ENCODE measurements at regions not wholly inside any gene's neighbourhood (a gene's known extent, or its start where the extent isn't known, plus 50 kb on each side); places are given as distances from the start of the nearest gene placed in this dataset.

GRCh38 chr2:741195-741496, 63.9 kb upstream of the TMEM18 start:
- H2BK20ac ChIP-seq (ENCODE audit: low read length): no peak overlapping the region
- H3K79me2 ChIP-seq (ENCODE audit: control insufficient read depth in 1 of 2, insufficient read depth in 2 of 2, low read length in 2 of 2): no peaks in the 10 kb centered on the region; a peak in 1 of 4 replicates
- no peaks in the 10 kb centered on the region for H3K27me3 ChIP-seq (replicated peaks in 1 of 4; ENCODE audit: control insufficient read depth in 3 of 4, extremely low read depth in 1 of 4, insufficient read depth in 3 of 4, low read length in 3 of 4)
- POLR2A ChIA-PET (ENCODE audit: partially characterized antibody): interaction anchor here (0.8 kb wide), 1 partner anchor 19 kb away, joined by 3 read pairs; no protein-coding TSS in a partner anchor
- no peak overlapping the region for H2BK120ac ChIP-seq (replicated peaks; ENCODE audit: low read depth, low read length)
- H3K9me3 ChIP-seq (ENCODE audit: insufficient read depth in 2 of 2, low read depth in 1 of 2, low read length in 1 of 2): no peaks in the 10 kb centered on the region
- H3K14ac ChIP-seq (ENCODE audit: insufficient read length): no peak overlapping the region
- H2AK5ac ChIP-seq (ENCODE audit: low read depth, low read length): no peak overlapping the region
- no peak overlapping the region for H4K91ac ChIP-seq (replicated peaks; ENCODE audit: insufficient read length, low read length)
- peak overlapping the region; percentile 54 to 75 (median 64) for H3K4me3 ChIP-seq (ENCODE audit: extremely low read depth in 1 of 4, insufficient read depth in 2 of 4, low read depth in 3 of 4, low read length in 4 of 4)
- no peaks in the 10 kb centered on the region for H4K20me1 ChIP-seq (replicated peaks in 1 of 2; ENCODE audit: control insufficient read depth in 1 of 2, insufficient read depth in 2 of 2, low read length in 2 of 2)
- H2BK5ac ChIP-seq (ENCODE audit: low read depth, low read length): no peak overlapping the region
- no peak overlapping the region for H3K18ac ChIP-seq (ENCODE audit: extremely low read depth, low read length)
- no peak overlapping the region for H4K8ac ChIP-seq (ENCODE audit: extremely low read depth, insufficient read depth, low read length)
- no peak overlapping the region for H3K27ac ChIP-seq (ENCODE audit: low read depth, low read length)
- peak overlapping the region; percentile 96 for H2AFZ ChIP-seq (ENCODE audit: low read length)
- peaks cover 0 to 8% (median 5%) of the 10 kb centered on the region in 4 experiments; a peak in 5 of 7 replicates for H3K4me1 ChIP-seq (replicated peaks in 1 of 4; ENCODE audit: control insufficient read depth in 3 of 4, insufficient read depth in 4 of 4, low read length in 3 of 4)
- TF ChIP-seq POU5F1 (IDR thresholded peaks at IDR 0.05; ENCODE audit: low read depth, low read length) (no peak), BRCA1 (IDR thresholded peaks at IDR 0.05; ENCODE audit: low read depth, low read length) (no peak), TBP (IDR thresholded peaks at IDR 0.05; ENCODE audit: low read depth, low read length) (no peak), SP1 (IDR thresholded peaks at IDR 0.05; ENCODE audit: low read depth, low read length) (no peak), TAF7 (optimal IDR thresholded peaks at IDR 0.05; ENCODE audit: borderline replicate concordance, low read depth, low read length) (no peak), TCF12 (IDR thresholded peaks at IDR 0.05; ENCODE audit: low read depth, low read length) (no peak), RAD21 (IDR thresholded peaks at IDR 0.05 in 1 of 2, conservative IDR thresholded peaks at IDR 0.05 in 1 of 2; ENCODE audit: low read depth in 2 of 2, low read length in 2 of 2) (no peak)
- TF ChIP-seq, protein P1, sequence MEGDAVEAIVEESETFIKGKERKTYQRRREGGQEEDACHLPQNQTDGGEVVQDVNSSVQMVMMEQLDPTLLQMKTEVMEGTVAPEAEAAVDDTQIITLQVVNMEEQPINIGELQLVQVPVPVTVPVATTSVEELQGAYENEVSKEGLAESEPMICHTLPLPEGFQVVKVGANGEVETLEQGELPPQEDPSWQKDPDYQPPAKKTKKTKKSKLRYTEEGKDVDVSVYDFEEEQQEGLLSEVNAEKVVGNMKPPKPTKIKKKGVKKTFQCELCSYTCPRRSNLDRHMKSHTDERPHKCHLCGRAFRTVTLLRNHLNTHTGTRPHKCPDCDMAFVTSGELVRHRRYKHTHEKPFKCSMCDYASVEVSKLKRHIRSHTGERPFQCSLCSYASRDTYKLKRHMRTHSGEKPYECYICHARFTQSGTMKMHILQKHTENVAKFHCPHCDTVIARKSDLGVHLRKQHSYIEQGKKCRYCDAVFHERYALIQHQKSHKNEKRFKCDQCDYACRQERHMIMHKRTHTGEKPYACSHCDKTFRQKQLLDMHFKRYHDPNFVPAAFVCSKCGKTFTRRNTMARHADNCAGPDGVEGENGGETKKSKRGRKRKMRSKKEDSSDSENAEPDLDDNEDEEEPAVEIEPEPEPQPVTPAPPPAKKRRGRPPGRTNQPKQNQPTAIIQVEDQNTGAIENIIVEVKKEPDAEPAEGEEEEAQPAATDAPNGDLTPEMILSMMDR (IDR thresholded peaks at IDR 0.05; ENCODE audit: control extremely low read depth in 1 of 3, insufficient read depth in 1 of 3, low read depth in 1 of 3, low read length in 3 of 3): no peak
- 42% methylated on average over 3 of the region's 3 CpGs; no CpG with 5 or more reads in 1 of the 2 experiments for WGBS, 2 experiments (ENCODE audit: extremely low coverage in 1 of 2, insufficient coverage in 1 of 2, insufficient read length in 1 of 2, insufficient replicate concordance in 2 of 2, low coverage in 1 of 2, low lambda C conversion rate in 2 of 2, missing lambda C conversion rate in 1 of 2)
- DNase-seq (ENCODE audit: low read depth in 1 of 2, low spot score in 2 of 2) (no peak), FAIRE-seq (no peak)
- no peaks in the 10 kb centered on the region for H3K79me1 ChIP-seq (ENCODE audit: low read depth, low read length)
- H3K36me3 ChIP-seq (ENCODE audit: control insufficient read depth in 2 of 4, insufficient read depth in 4 of 4, low read length in 3 of 4): no peaks in the 10 kb centered on the region
- peak overlapping the region; percentile 81 for H3K4ac ChIP-seq (replicated peaks; ENCODE audit: insufficient read length, low read depth, low read length)
- no peak overlapping the region for H2BK12ac ChIP-seq (ENCODE audit: low read depth, low read length)
- peaks cover 11% of the 10 kb centered on the region for H3K23me2 ChIP-seq (ENCODE audit: low read depth, low read length)
- no peak overlapping the region for H3K9ac ChIP-seq (replicated peaks in 1 of 4; ENCODE audit: extremely low read depth in 1 of 4, low read depth in 3 of 4, low read length in 3 of 4)
- no peak overlapping the region for H3K56ac ChIP-seq (replicated peaks; ENCODE audit: insufficient read length, low read depth, low read length)
- H3K4me2 ChIP-seq (ENCODE audit: insufficient read depth in 1 of 2, low read depth in 2 of 2, low read length in 2 of 2): peak overlapping the region; percentile 73 to 76
- no peak overlapping the region for H4K5ac ChIP-seq (ENCODE audit: insufficient read length, low read depth, low read length)
- no peak overlapping the region for H2BK15ac ChIP-seq (ENCODE audit: low read length)
- CTCF ChIA-PET (ENCODE audit: partially characterized antibody): interaction anchor here (0.9 to 2.5 kb wide), 4 partner anchors 20 to 162 kb away, joined by 3 to 22 read pairs (median 4); no protein-coding TSS in a partner anchor
- H3K23ac ChIP-seq (ENCODE audit: insufficient read length): no peak overlapping the region
